A673 (cell line): ENCODE measurements at regions not wholly inside any gene's neighbourhood (a gene's known extent, or its start where the extent isn't known, plus 50 kb on each side); places are given as distances from the start of the nearest gene placed in this dataset.

Source experiments
- BruUV-seq: library from RNA; stranded (reverse); fragments of 400-500 nt; replicated peaks from 2 replicates; lab custom pipeline; 2021; lab: Mats Ljungman, UMichigan
- CTCF ChIA-PET: fragments of 300-600 bp; sonication (Branson Sonifier 250); formaldehyde crosslinking; loops from one replicate; lab custom pipeline; 2022; ENCODE audit warnings: antibody characterized with exemption; lab: Charles Lee
- POLR2A ChIA-PET: fragments of 300-600 bp; sonication (Branson Sonifier 250); formaldehyde crosslinking; loops from one replicate; lab custom pipeline; 2022; ENCODE audit warnings: antibody characterized with exemption; ENCODE audit not compliant: low non-redundant PET; lab: Charles Lee
- DNase-seq: peaks from one replicate; pipeline ENCODE4 v3.0.0-alpha.2; 2015; ENCODE audit warnings: low spot score
- H3K27ac ChIP-seq: fragments of 200-600 bp; sonication (generic); 2 replicates; pipeline ENCODE4 v1.5.1; 2016; ENCODE audit warnings: mixed run types, low read depth, mild to moderate bottlenecking, mixed read lengths, antibody characterized with exemption, low read length; ENCODE audit not compliant: poor library complexity, severe bottlenecking
- H3K27me3 ChIP-seq: fragments of 200-600 bp; sonication (generic); replicated peaks from 2 replicates; pipeline ENCODE4 v1.6.1; 2017; ENCODE audit warnings: mixed run types, low read depth, mild to moderate bottlenecking, mixed read lengths, antibody characterized with exemption, low read length; ENCODE audit not compliant: insufficient read depth, poor library complexity
- H3K36me3 ChIP-seq: fragments of 200-600 bp; sonication (generic); 2 replicates; pipeline ENCODE4 v1.6.1; 2016; ENCODE audit warnings: mixed run types, mild to moderate bottlenecking, mixed read lengths, antibody characterized with exemption, low read length; ENCODE audit not compliant: insufficient read depth, poor library complexity, severe bottlenecking
- H3K4me1 ChIP-seq: fragments of 200-600 bp; sonication (generic); 2 replicates; pipeline ENCODE4 v1.6.1; 2017; ENCODE audit warnings: mixed run types, mild to moderate bottlenecking, mixed read lengths, antibody characterized with exemption, low read length; ENCODE audit not compliant: insufficient read depth, poor library complexity, severe bottlenecking
- H3K4me3 ChIP-seq: fragments of 200-600 bp; sonication (generic); 2 replicates; pipeline ENCODE4 v1.5.1; 2016; ENCODE audit warnings: low read depth, mixed run types, mild to moderate bottlenecking, mixed read lengths, low read length; ENCODE audit not compliant: poor library complexity, severe bottlenecking
- H3K9me3 ChIP-seq: fragments of 200-600 bp; sonication (generic); 2 replicates; pipeline ENCODE4 v1.6.1; 2016; ENCODE audit warnings: mixed run types, low read depth, mild to moderate bottlenecking, mixed read lengths, antibody characterized with exemption, low read length; ENCODE audit not compliant: poor library complexity, severe bottlenecking
- CTCF ChIP-seq: fragments of 300-800, 200-600 bp; sonication (generic); conservative IDR thresholded peaks from 2 replicates; pipeline ENCODE4 v1.5.1; 2017; ENCODE audit warnings: low read depth, mild to moderate bottlenecking, antibody characterized with exemption, low read length, moderate library complexity, mixed read lengths
- EZH2 ChIP-seq: fragments of 200-600 bp; sonication (generic); IDR thresholded peaks from 2 replicates; pipeline ENCODE4 v1.6.1; 2017; ENCODE audit warnings: borderline replicate concordance, low read depth, mild to moderate bottlenecking, mixed read lengths, antibody characterized with exemption, low read length; ENCODE audit not compliant: poor library complexity, severe bottlenecking
- intact Hi-C: fragments of 100-400 bp; cut with micrococcal nuclease; formaldehyde crosslinking; loops from one replicate; pipeline ENCODE4 v1.10.0; 2022; ENCODE audit not compliant: unreplicated experiment

GRCh38 chr18:37675699-37676098, 110.1 kb upstream of the CELF4 start:
- Histone ChIP-seq H3K36me3 (no peaks in the 10 kb centered on the region), H3K4me1 (no peaks in the 10 kb centered on the region), H3K9me3 (no peaks in the 10 kb centered on the region), H3K27ac (no peak overlapping the region), H3K4me3 (no peak overlapping the region), H3K27me3 (peaks cover 3% of the 10 kb centered on the region)
- intact Hi-C loops: no loop called here
- BruUV-seq: no TSS peak
- ChIA-PET POLR2A (no interaction called here), CTCF (no interaction called here)
- no peak for TF ChIP-seq EZH2
- no peak for TF ChIP-seq CTCF
- DNase-seq: no peak

- ChIA-PET POLR2A (no interaction called here), CTCF (no interaction called here)
- H3K4me1 ChIP-seq: no peaks in the 10 kb centered on the region
- H3K36me3 ChIP-seq: no peaks in the 10 kb centered on the region
- peaks cover 3% of the 10 kb centered on the region for H3K27me3 ChIP-seq
- DNase-seq: no peak
- no peak overlapping the region for H3K4me3 ChIP-seq
- H3K27ac ChIP-seq: no peak overlapping the region
- TF ChIP-seq EZH2: no peak
- TF ChIP-seq CTCF: no peak
- intact Hi-C loops: no loop called here
- no TSS peak for BruUV-seq
- no peaks in the 10 kb centered on the region for H3K9me3 ChIP-seq
Observed at GRCh38 chr18:37674570-37674969, 109.0 kb upstream of the CELF4 start.

GRCh38 chr18:37673671-37674070, 108.1 kb upstream of the CELF4 start:
- no peak overlapping the region for H3K27ac ChIP-seq
- intact Hi-C loops: no loop called here
- no peaks in the 10 kb centered on the region for H3K9me3 ChIP-seq
- no peaks in the 10 kb centered on the region for H3K36me3 ChIP-seq
- CTCF ChIA-PET: no interaction called here
- POLR2A ChIA-PET: no interaction called here
- H3K4me3 ChIP-seq: no peak overlapping the region
- no peak for TF ChIP-seq CTCF
- TF ChIP-seq EZH2: no peak
- no peak for DNase-seq
- H3K4me1 ChIP-seq: no peaks in the 10 kb centered on the region
- peaks cover 1% of the 10 kb centered on the region for H3K27me3 ChIP-seq
- no TSS peak for BruUV-seq
